ENCODE measurements at regions not wholly inside any gene's neighbourhood (a gene's known extent, or its start where the extent isn't known, plus 50 kb on each side); places are given as distances from the start of the nearest gene placed in this dataset.

- peak; percentile 36 to 95 (median 57) for DNase-seq (ENCODE audit: low read depth in 4 of 6, low spot score in 6 of 6)
- 12% methylated on average over 6 of the region's 7 CpGs for WGBS (ENCODE audit: insufficient coverage)
- no peaks in the 10 kb centered on the region for H3K36me3 ChIP-seq (ENCODE audit: control insufficient read depth, insufficient read depth, low read length)
These were observed 648.5 kb upstream of the RBFOX1 start for GRCh38 chr16:6684076-6684673.

GRCh38 chr16:6682142-6682811 lies 650.4 kb upstream of the RBFOX1 start:
- no peaks in the 10 kb centered on the region for H3K36me3 ChIP-seq (ENCODE audit: control insufficient read depth, insufficient read depth, low read length)
- H3K4me1 ChIP-seq (ENCODE audit: control insufficient read depth, insufficient read depth, low read length) = peaks cover 6% of the 10 kb centered on the region
- no peak overlapping the region for H3K27ac ChIP-seq (ENCODE audit: low read depth, low read length)
- WGBS (ENCODE audit: insufficient coverage) = 37% methylated on average over 11 of the region's 19 CpGs
- H3K4me3 ChIP-seq (ENCODE audit: low read depth, low read length) = no peak overlapping the region
- H3K9me3 ChIP-seq (ENCODE audit: control insufficient read depth, insufficient read depth, low read length) = no peaks in the 10 kb centered on the region
- peak in 2 of 6 donors; percentile 49 to 50 for DNase-seq (ENCODE audit: low read depth in 4 of 6, low spot score in 6 of 6)
- H3K27me3 ChIP-seq (ENCODE audit: control insufficient read depth, insufficient read depth, low read length) = no peaks in the 10 kb centered on the region

More at GRCh38 chr16:6684076-6684673, 648.5 kb upstream of the RBFOX1 start:
- Histone ChIP-seq H3K27me3 (ENCODE audit: control insufficient read depth, insufficient read depth, low read length) (no peaks in the 10 kb centered on the region), H3K4me3 (ENCODE audit: low read depth, low read length) (no peak overlapping the region), H3K9me3 (ENCODE audit: control insufficient read depth, insufficient read depth, low read length) (no peaks in the 10 kb centered on the region), H3K4me1 (ENCODE audit: control insufficient read depth, insufficient read depth, low read length) (peaks cover 6% of the 10 kb centered on the region), H3K27ac (ENCODE audit: low read depth, low read length) (no peak overlapping the region)

- peaks cover 6% of the 10 kb centered on the region for H3K4me1 ChIP-seq (ENCODE audit: control insufficient read depth, insufficient read depth, low read length)
- H3K36me3 ChIP-seq (ENCODE audit: control insufficient read depth, insufficient read depth, low read length) = no peaks in the 10 kb centered on the region
- DNase-seq (ENCODE audit: low read depth in 4 of 6, low spot score in 6 of 6) = peak in 1 of 6 donors; percentile 54
- no peaks in the 10 kb centered on the region for H3K27me3 ChIP-seq (ENCODE audit: control insufficient read depth, insufficient read depth, low read length)
- H3K4me3 ChIP-seq (ENCODE audit: low read depth, low read length) = no peak overlapping the region
- no peaks in the 10 kb centered on the region for H3K9me3 ChIP-seq (ENCODE audit: control insufficient read depth, insufficient read depth, low read length)
- no peak overlapping the region for H3K27ac ChIP-seq (ENCODE audit: low read depth, low read length)
- no CpG with 5 or more reads among the region's 3 CpGs for WGBS (ENCODE audit: insufficient coverage)
These were observed 654.1 kb upstream of the RBFOX1 start for GRCh38 chr16:6678586-6678985.

- Histone ChIP-seq H3K36me3 (ENCODE audit: control insufficient read depth, insufficient read depth, low read length) (no peaks in the 10 kb centered on the region), H3K4me1 (ENCODE audit: control insufficient read depth, insufficient read depth, low read length) (no peaks in the 10 kb centered on the region), H3K27me3 (ENCODE audit: control insufficient read depth, insufficient read depth, low read length) (no peaks in the 10 kb centered on the region), H3K27ac (ENCODE audit: low read depth, low read length) (no peak overlapping the region), H3K4me3 (ENCODE audit: low read depth, low read length) (no peak overlapping the region), H3K9me3 (ENCODE audit: control insufficient read depth, insufficient read depth, low read length) (no peaks in the 10 kb centered on the region)
- DNase-seq (ENCODE audit: low read depth in 4 of 6, low spot score in 6 of 6) = no peak
- 94% methylated on average over 2 of the region's 4 CpGs for WGBS (ENCODE audit: insufficient coverage)
These were observed 658.6 kb upstream of the RBFOX1 start for GRCh38 chr16:6674071-6674470.

- WGBS (ENCODE audit: insufficient coverage) = 71% methylated on average over 2 of the region's 2 CpGs
- Histone ChIP-seq H3K4me1 (ENCODE audit: control insufficient read depth, insufficient read depth, low read length) (no peaks in the 10 kb centered on the region), H3K36me3 (ENCODE audit: control insufficient read depth, insufficient read depth, low read length) (no peaks in the 10 kb centered on the region), H3K27me3 (ENCODE audit: control insufficient read depth, insufficient read depth, low read length) (no peaks in the 10 kb centered on the region), H3K4me3 (ENCODE audit: low read depth, low read length) (no peak overlapping the region), H3K9me3 (ENCODE audit: control insufficient read depth, insufficient read depth, low read length) (no peaks in the 10 kb centered on the region), H3K27ac (ENCODE audit: low read depth, low read length) (no peak overlapping the region)
- no peak for DNase-seq (ENCODE audit: low read depth in 4 of 6, low spot score in 6 of 6)
These were observed 660.1 kb upstream of the RBFOX1 start for GRCh38 chr16:6672507-6672906.

- Histone ChIP-seq H3K27ac (ENCODE audit: low read depth, low read length) (no peak overlapping the region), H3K4me3 (ENCODE audit: low read depth, low read length) (no peak overlapping the region), H3K4me1 (ENCODE audit: control insufficient read depth, insufficient read depth, low read length) (no peaks in the 10 kb centered on the region), H3K27me3 (ENCODE audit: control insufficient read depth, insufficient read depth, low read length) (no peaks in the 10 kb centered on the region), H3K9me3 (ENCODE audit: control insufficient read depth, insufficient read depth, low read length) (no peaks in the 10 kb centered on the region), H3K36me3 (ENCODE audit: control insufficient read depth, insufficient read depth, low read length) (no peaks in the 10 kb centered on the region)
- DNase-seq (ENCODE audit: low read depth in 4 of 6, low spot score in 6 of 6) = no peak
- 94% methylated on average over 3 of the region's 4 CpGs for whole genome bisulfite sequencing (ENCODE audit: insufficient coverage)
These were observed 665.3 kb upstream of the RBFOX1 start for GRCh38 chr16:6667393-6667792.

- H3K9me3 ChIP-seq (ENCODE audit: control insufficient read depth, insufficient read depth, low read length) = no peaks in the 10 kb centered on the region
- H3K27ac ChIP-seq (ENCODE audit: low read depth, low read length) = no peak overlapping the region
- no peak overlapping the region for H3K4me3 ChIP-seq (ENCODE audit: low read depth, low read length)
- H3K36me3 ChIP-seq (ENCODE audit: control insufficient read depth, insufficient read depth, low read length) = no peaks in the 10 kb centered on the region
- H3K27me3 ChIP-seq (ENCODE audit: control insufficient read depth, insufficient read depth, low read length) = no peaks in the 10 kb centered on the region
- 94% methylated on average over 3 of the region's 7 CpGs for WGBS (ENCODE audit: insufficient coverage)
- H3K4me1 ChIP-seq (ENCODE audit: control insufficient read depth, insufficient read depth, low read length) = no peaks in the 10 kb centered on the region
- peak in 1 of 6 donors; percentile 20 for DNase-seq (ENCODE audit: low read depth in 4 of 6, low spot score in 6 of 6)
These were observed 667.5 kb upstream of the RBFOX1 start for GRCh38 chr16:6665126-6665525.

GRCh38 chr16:6663668-6664067 lies 669.0 kb upstream of the RBFOX1 start:
- DNase-seq (ENCODE audit: low read depth in 4 of 6, low spot score in 6 of 6) = no peak
- no peaks in the 10 kb centered on the region for H3K36me3 ChIP-seq (ENCODE audit: control insufficient read depth, insufficient read depth, low read length)
- H3K27ac ChIP-seq (ENCODE audit: low read depth, low read length) = no peak overlapping the region
- H3K4me1 ChIP-seq (ENCODE audit: control insufficient read depth, insufficient read depth, low read length) = no peaks in the 10 kb centered on the region
- WGBS (ENCODE audit: insufficient coverage) = 68% methylated on average over 2 of the region's 2 CpGs
- no peaks in the 10 kb centered on the region for H3K9me3 ChIP-seq (ENCODE audit: control insufficient read depth, insufficient read depth, low read length)
- H3K27me3 ChIP-seq (ENCODE audit: control insufficient read depth, insufficient read depth, low read length) = no peaks in the 10 kb centered on the region
- no peak overlapping the region for H3K4me3 ChIP-seq (ENCODE audit: low read depth, low read length)

- no peak for DNase-seq (ENCODE audit: low read depth in 4 of 6, low spot score in 6 of 6)
- Histone ChIP-seq H3K27me3 (ENCODE audit: control insufficient read depth, insufficient read depth, low read length) (no peaks in the 10 kb centered on the region), H3K4me3 (ENCODE audit: low read depth, low read length) (no peak overlapping the region), H3K9me3 (ENCODE audit: control insufficient read depth, insufficient read depth, low read length) (no peaks in the 10 kb centered on the region), H3K27ac (ENCODE audit: low read depth, low read length) (no peak overlapping the region), H3K4me1 (ENCODE audit: control insufficient read depth, insufficient read depth, low read length) (no peaks in the 10 kb centered on the region), H3K36me3 (ENCODE audit: control insufficient read depth, insufficient read depth, low read length) (no peaks in the 10 kb centered on the region)
These were observed 675.9 kb upstream of the RBFOX1 start for GRCh38 chr16:6656760-6657159.

GRCh38 chr16:6646891-6647290 lies 685.8 kb upstream of the RBFOX1 start:
- H3K9me3 ChIP-seq (ENCODE audit: control insufficient read depth, insufficient read depth, low read length) = no peaks in the 10 kb centered on the region
- H3K27ac ChIP-seq (ENCODE audit: low read depth, low read length) = no peak overlapping the region
- WGBS (ENCODE audit: insufficient coverage) = 76% methylated on average over 4 of the region's 5 CpGs
- DNase-seq (ENCODE audit: low read depth in 4 of 6, low spot score in 6 of 6) = no peak
- H3K27me3 ChIP-seq (ENCODE audit: control insufficient read depth, insufficient read depth, low read length) = no peaks in the 10 kb centered on the region
- H3K36me3 ChIP-seq (ENCODE audit: control insufficient read depth, insufficient read depth, low read length) = no peaks in the 10 kb centered on the region
- H3K4me1 ChIP-seq (ENCODE audit: control insufficient read depth, insufficient read depth, low read length) = no peaks in the 10 kb centered on the region
- no peak overlapping the region for H3K4me3 ChIP-seq (ENCODE audit: low read depth, low read length)
